ENCODE measurements at regions not wholly inside any gene's neighbourhood (a gene's known extent, or its start where the extent isn't known, plus 50 kb on each side); places are given as distances from the start of the nearest gene placed in this dataset.

GRCh38 chr5:143742951-143743350 lies 69.0 kb upstream of the HMHB1 start:
- TF ChIP-seq POLR2AphosphoS5 (IDR thresholded peaks at IDR 0.05; ENCODE audit: low read depth), result no peak
- no peak for TF ChIP-seq CTCF (IDR thresholded peaks at IDR 0.05; ENCODE audit: insufficient read depth, low read length)
- TF ChIP-seq SPI1 (IDR thresholded peaks at IDR 0.05; ENCODE audit: borderline replicate concordance, low read depth), result no peak
- no peak for TF ChIP-seq REST (IDR thresholded peaks at IDR 0.05; ENCODE audit: insufficient replicate concordance, low read depth)
- TF ChIP-seq GABPA (IDR thresholded peaks at IDR 0.05; ENCODE audit: low read depth), result no peak
- Histone ChIP-seq H3K27ac (replicated peaks) (no peak overlapping the region), H3K4me3 (replicated peaks; ENCODE audit: insufficient read depth, low read length) (no peak overlapping the region), H3K27me3 (ENCODE audit: insufficient read depth, poor library complexity, severe bottlenecking) (no peaks in the 10 kb centered on the region)
- no peak for DNase-seq (ENCODE audit: low read depth in 1 of 2, low spot score in 1 of 2)

GRCh38 chr5:143741421-143741820 lies 70.5 kb upstream of the HMHB1 start:
- Histone ChIP-seq H3K27me3 (ENCODE audit: insufficient read depth, poor library complexity, severe bottlenecking) (no peaks in the 10 kb centered on the region), H3K4me3 (replicated peaks; ENCODE audit: insufficient read depth, low read length) (no peak overlapping the region), H3K27ac (replicated peaks) (peak overlapping the region; percentile 31; the same call in 1 of the 2 replicates)
- TF ChIP-seq SPI1 (IDR thresholded peaks at IDR 0.05; ENCODE audit: borderline replicate concordance, low read depth), result peak; percentile 71
- no peak for TF ChIP-seq GABPA (IDR thresholded peaks at IDR 0.05; ENCODE audit: low read depth)
- peak in 1 of 2 experiments; percentile 64 for DNase-seq (ENCODE audit: low read depth in 1 of 2, low spot score in 1 of 2)

GRCh38 chr5:143740956-143741355 lies 71.0 kb upstream of the HMHB1 start:
- H3K27ac ChIP-seq (replicated peaks), result peak overlapping the region; percentile 31; the same call in 1 of the 2 replicates
- no peaks in the 10 kb centered on the region for H3K27me3 ChIP-seq (ENCODE audit: insufficient read depth, poor library complexity, severe bottlenecking)

More at GRCh38 chr5:143740956-143741355, 71.0 kb upstream of the HMHB1 start:
- H3K4me3 ChIP-seq (replicated peaks; ENCODE audit: insufficient read depth, low read length), result no peak overlapping the region
- no peak for DNase-seq (ENCODE audit: low read depth in 1 of 2, low spot score in 1 of 2)
- TF ChIP-seq POLR2AphosphoS5 (IDR thresholded peaks at IDR 0.05; ENCODE audit: low read depth) (no peak), SPI1 (IDR thresholded peaks at IDR 0.05; ENCODE audit: borderline replicate concordance, low read depth) (no peak), REST (IDR thresholded peaks at IDR 0.05; ENCODE audit: insufficient replicate concordance, low read depth) (no peak), GABPA (IDR thresholded peaks at IDR 0.05; ENCODE audit: low read depth) (no peak), CTCF (IDR thresholded peaks at IDR 0.05; ENCODE audit: insufficient read depth, low read length) (no peak)

Measured in HL-60 (cell line).